Trophoblast cell (in vitro differentiated cells and primary cell): ENCODE measurements at regions not wholly inside any gene's neighbourhood (a gene's known extent, or its start where the extent isn't known, plus 50 kb on each side); places are given as distances from the start of the nearest gene placed in this dataset.
"Not testable (repeated sequence)": the region's sequence is repeated elsewhere in the genome, so short reads cannot be mapped to it uniquely, and the experiment has no call there.

Experiments
- DNase-seq, 2 donors: peaks; one replicate each; pipeline ENCODE4 v3.0.0-alpha.2; 2016
- H2AFZ ChIP-seq: 2 replicates; pipeline ENCODE4 v1.6.1; 2013; ENCODE audit warnings: low read length, moderate library complexity, mild to moderate bottlenecking; ENCODE audit not compliant: insufficient read depth, poor library complexity
- H2AK5ac ChIP-seq: 2 replicates; pipeline ENCODE4 v1.6.1; 2013; ENCODE audit warnings: mild to moderate bottlenecking, low read length
- H2BK120ac ChIP-seq: 2 replicates; pipeline ENCODE4 v1.6.1; 2013; ENCODE audit warnings: low read length, mild to moderate bottlenecking, moderate library complexity; ENCODE audit not compliant: insufficient read depth, poor library complexity
- H2BK12ac ChIP-seq: 2 replicates; pipeline ENCODE4 v1.6.1; 2013; ENCODE audit warnings: mild to moderate bottlenecking, low read length, moderate library complexity
- H2BK5ac ChIP-seq: 2 replicates; pipeline ENCODE4 v1.6.1; 2013; ENCODE audit warnings: low read length, low read depth, moderate library complexity, mild to moderate bottlenecking; ENCODE audit not compliant: poor library complexity
- H3K14ac ChIP-seq: 2 replicates; pipeline ENCODE4 v1.6.1; 2013; ENCODE audit warnings: mild to moderate bottlenecking, low read length
- H3K18ac ChIP-seq: 2 replicates; pipeline ENCODE4 v1.6.1; 2013; ENCODE audit warnings: mild to moderate bottlenecking, low read length
- H3K23ac ChIP-seq: 2 replicates; pipeline ENCODE4 v1.6.1; 2013; ENCODE audit warnings: low read length
- H3K27ac ChIP-seq: 2 replicates; pipeline ENCODE4 v1.5.1; 2013; ENCODE audit warnings: low read depth, mild to moderate bottlenecking, inconsistent platforms, low read length, moderate library complexity
- H3K27me3 ChIP-seq: 2 replicates; pipeline ENCODE4 v1.6.1; 2013; ENCODE audit warnings: inconsistent platforms, mild to moderate bottlenecking, low read length, moderate library complexity; ENCODE audit not compliant: insufficient read depth
- H3K36me3 ChIP-seq, 2 experiments: 1 replicate in 1 of 2; 2 replicates in 1 of 2; pipeline ENCODE4 v1.6.1; 2013; ENCODE audit warnings: low read length in 2 of 2, mild to moderate bottlenecking in 2 of 2, moderate library complexity in 1 of 2; ENCODE audit not compliant: insufficient read depth in 2 of 2, control insufficient read depth in 1 of 2
- H3K4ac ChIP-seq: 2 replicates; pipeline ENCODE4 v1.6.1; 2013; ENCODE audit warnings: low read depth, mild to moderate bottlenecking, low read length, moderate library complexity
- H3K4me1 ChIP-seq, 2 experiments: 1 replicate in 1 of 2; 2 replicates in 1 of 2; pipeline ENCODE4 v1.6.1; 2013; ENCODE audit warnings: low read length in 2 of 2, mild to moderate bottlenecking in 2 of 2, moderate library complexity in 1 of 2; ENCODE audit not compliant: insufficient read depth in 2 of 2, control insufficient read depth in 1 of 2
- H3K4me2 ChIP-seq: 2 replicates; pipeline ENCODE4 v1.6.1; 2013; ENCODE audit warnings: inconsistent platforms, mild to moderate bottlenecking, low read length, moderate library complexity
- H3K4me3 ChIP-seq: 2 replicates; pipeline ENCODE4 v1.5.1; 2013; ENCODE audit warnings: mild to moderate bottlenecking, low read depth, low read length, inconsistent platforms
- H3K79me1 ChIP-seq: one replicate; pipeline ENCODE4 v1.6.1; 2013; ENCODE audit warnings: low read length
- H3K79me2 ChIP-seq: 2 replicates; pipeline ENCODE4 v1.6.1; 2013; ENCODE audit warnings: low read length, mild to moderate bottlenecking; ENCODE audit not compliant: control insufficient read depth, insufficient read depth, poor library complexity
- H3K9ac ChIP-seq: 2 replicates; pipeline ENCODE4 v1.6.1; 2013; ENCODE audit warnings: mild to moderate bottlenecking, low read length
- H3K9me3 ChIP-seq: 2 replicates; pipeline ENCODE4 v1.6.1; 2013; ENCODE audit warnings: low read depth, mild to moderate bottlenecking, control low read depth, inconsistent platforms, low read length; ENCODE audit not compliant: insufficient read depth
- H4K12ac ChIP-seq: 2 replicates; pipeline ENCODE4 v1.6.1; 2013; ENCODE audit warnings: low read depth, mild to moderate bottlenecking, low read length, moderate library complexity
- H4K8ac ChIP-seq: 2 replicates; pipeline ENCODE4 v1.6.1; 2013; ENCODE audit warnings: low read depth, mild to moderate bottlenecking, low read length, moderate library complexity
- H4K91ac ChIP-seq: one replicate; pipeline ENCODE4 v1.6.1; 2013; ENCODE audit warnings: low read depth, mild to moderate bottlenecking, low read length, moderate library complexity
- WGBS: extraction: QIAGEN DNeasy Blood & Tissue Kit; methylation state at CpG from one replicate; pipeline ENCODE4 v1.1.7; 2013; ENCODE audit warnings: missing lambda C conversion rate; ENCODE audit not compliant: insufficient read length, insufficient coverage; ENCODE audit errors: extremely low coverage; 5-methylcytosine and 5-hydroxymethylcytosine counted together

DNA sequence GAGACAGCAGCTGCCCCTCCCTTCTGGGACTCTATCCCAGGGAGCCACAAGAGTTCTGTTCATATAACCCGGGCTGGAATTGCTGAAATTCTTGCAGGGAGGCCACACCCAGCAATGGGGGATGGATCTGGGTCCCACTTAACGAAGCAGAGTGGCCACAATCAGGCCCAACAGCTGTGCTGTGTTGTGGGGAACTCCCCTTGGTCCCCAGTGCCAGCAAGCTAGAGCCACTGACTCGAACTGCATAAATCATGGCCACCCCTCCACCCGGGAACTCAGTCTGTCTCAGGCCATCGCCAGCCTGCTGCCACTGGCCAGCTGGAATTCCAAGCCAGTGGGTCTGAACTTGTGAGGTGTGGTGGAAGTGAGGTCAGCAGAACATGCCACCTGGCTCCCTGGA, 111.1 kb downstream of the KLF8 start:
- H3K27ac ChIP-seq: no peak overlapping the region
- WGBS: no CpG with 5 or more reads among the region's 5 CpGs
- H3K18ac ChIP-seq: no peak overlapping the region
- H3K14ac ChIP-seq: no peak overlapping the region
- no peak for DNase-seq
- no peak overlapping the region for H2BK5ac ChIP-seq
- no peak overlapping the region for H4K91ac ChIP-seq
- no peak overlapping the region for H4K12ac ChIP-seq
- H3K79me2 ChIP-seq: no peaks in the 10 kb centered on the region
- no peaks in the 10 kb centered on the region for H3K36me3 ChIP-seq
- H2BK120ac ChIP-seq: no peak overlapping the region
- H3K9me3 ChIP-seq: peaks cover 2% of the 10 kb centered on the region
- H3K27me3 ChIP-seq: no peaks in the 10 kb centered on the region
- no peaks in the 10 kb centered on the region for H3K79me1 ChIP-seq
- no peak overlapping the region for H3K4me3 ChIP-seq
- no peak overlapping the region for H2BK12ac ChIP-seq
- H3K9ac ChIP-seq: no peak overlapping the region
- no peaks in the 10 kb centered on the region for H3K4me1 ChIP-seq
- H4K8ac ChIP-seq: no peak overlapping the region
- H2AFZ ChIP-seq: no peak overlapping the region
- H2AK5ac ChIP-seq: no peak overlapping the region
- H3K23ac ChIP-seq: no peak overlapping the region
- no peak overlapping the region for H3K4ac ChIP-seq
- no peak overlapping the region for H3K4me2 ChIP-seq

DNA sequence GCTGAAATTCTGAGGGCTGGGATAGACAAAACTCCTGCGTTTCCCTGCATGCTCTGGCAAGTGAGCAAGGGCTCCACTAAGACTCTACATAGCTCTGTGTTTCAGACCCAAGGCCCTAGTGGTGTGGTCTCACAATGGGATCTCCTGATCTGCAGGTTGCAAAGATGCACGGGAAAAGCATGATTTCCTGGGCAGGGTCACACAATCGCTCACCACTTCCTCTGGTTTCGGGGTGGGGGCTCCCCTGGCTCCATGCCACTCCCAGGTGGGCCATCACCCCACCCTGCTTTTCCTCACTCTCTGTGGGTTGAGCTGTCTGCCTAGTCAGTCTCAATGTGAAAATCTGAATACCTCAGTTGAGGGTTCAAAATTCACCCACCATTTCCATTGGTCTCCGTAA, 111.5 kb downstream of the KLF8 start:
- Histone ChIP-seq H4K91ac (no peak overlapping the region), H3K23ac (no peak overlapping the region), H3K79me1 (no peaks in the 10 kb centered on the region), H3K4me1 (no peaks in the 10 kb centered on the region), H2BK120ac (no peak overlapping the region), H3K14ac (no peak overlapping the region), H2BK12ac (no peak overlapping the region), H3K4me2 (no peak overlapping the region), H3K27ac (no peak overlapping the region), H3K79me2 (no peaks in the 10 kb centered on the region), H2BK5ac (no peak overlapping the region), H3K9me3 (peaks cover 2% of the 10 kb centered on the region), H3K4ac (no peak overlapping the region), H4K8ac (no peak overlapping the region), H3K27me3 (no peaks in the 10 kb centered on the region), H3K9ac (no peak overlapping the region), H2AK5ac (no peak overlapping the region), H3K18ac (no peak overlapping the region), H3K36me3 (no peaks in the 10 kb centered on the region), H3K4me3 (no peak overlapping the region), H2AFZ (no peak overlapping the region), H4K12ac (no peak overlapping the region)
- no CpG with 5 or more reads among the region's 5 CpGs for WGBS
- DNase-seq: no peak

DNA sequence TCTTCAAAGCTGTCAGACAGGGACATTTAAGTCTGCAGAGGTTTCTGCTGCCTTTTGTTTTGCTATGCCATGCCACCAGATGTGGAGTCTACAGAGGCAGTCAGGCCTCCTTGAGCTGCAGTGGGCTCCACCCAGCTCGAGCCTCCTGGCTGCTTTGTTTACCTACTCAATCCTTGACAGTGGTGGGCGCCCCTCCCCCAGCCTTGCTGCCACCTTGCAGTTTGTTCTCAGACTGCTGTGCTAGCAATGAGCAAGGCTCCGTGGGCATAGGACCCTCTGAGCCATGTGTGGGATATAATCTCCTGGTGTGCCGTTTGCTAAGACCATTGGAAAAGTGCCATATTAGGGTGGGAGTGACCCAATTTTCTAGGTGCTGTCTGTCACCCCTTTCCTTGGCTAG, 126.0 kb downstream of the KLF8 start:
- not testable (repeated sequence) for H3K14ac ChIP-seq, H2AFZ ChIP-seq, H3K79me2 ChIP-seq, H3K4me1 ChIP-seq, H3K4me3 ChIP-seq, H4K12ac ChIP-seq, H2BK12ac ChIP-seq, H3K27ac ChIP-seq, DNase-seq, H4K91ac ChIP-seq, H3K23ac ChIP-seq, H3K36me3 ChIP-seq, H2AK5ac ChIP-seq, H3K4me2 ChIP-seq, H3K4ac ChIP-seq, H4K8ac ChIP-seq, H2BK120ac ChIP-seq, H2BK5ac ChIP-seq, H3K9me3 ChIP-seq, H3K27me3 ChIP-seq, H3K18ac ChIP-seq, H3K9ac ChIP-seq, H3K79me1 ChIP-seq
- no CpG with 5 or more reads among the region's 4 CpGs for WGBS

DNA sequence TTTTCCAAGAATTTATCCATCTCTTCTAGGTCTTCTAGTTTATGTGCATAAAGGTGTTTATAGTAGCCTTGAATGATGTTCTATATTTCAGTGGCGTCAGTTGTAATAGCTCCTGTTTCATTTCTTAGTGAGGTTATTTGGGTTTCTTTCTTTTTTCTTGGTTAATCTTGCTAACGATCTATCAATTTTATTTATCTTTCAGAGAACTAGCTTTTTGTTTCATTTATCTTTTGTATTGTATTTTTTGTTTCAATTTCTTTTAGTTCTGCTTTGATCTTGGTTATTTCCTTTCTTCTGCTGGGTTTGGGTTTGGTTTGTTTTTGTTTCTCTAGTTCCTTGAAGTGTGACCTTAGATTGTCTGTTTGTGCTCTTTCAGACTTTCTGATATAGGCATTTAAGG, 133.0 kb downstream of the KLF8 start:
- H3K4ac ChIP-seq, H3K4me2 ChIP-seq, H3K4me3 ChIP-seq, H4K8ac ChIP-seq, H4K91ac ChIP-seq, H3K79me2 ChIP-seq, H3K9ac ChIP-seq, H3K18ac ChIP-seq, H3K14ac ChIP-seq, DNase-seq, H4K12ac ChIP-seq, H2AK5ac ChIP-seq, H3K36me3 ChIP-seq, H2AFZ ChIP-seq, H3K4me1 ChIP-seq, H3K27ac ChIP-seq, H3K23ac ChIP-seq, H2BK120ac ChIP-seq, H2BK5ac ChIP-seq, H2BK12ac ChIP-seq, H3K9me3 ChIP-seq, H3K27me3 ChIP-seq, H3K79me1 ChIP-seq: not testable (repeated sequence)
- no CpG with 5 or more reads among the region's 2 CpGs for WGBS
